H1 (cell line): ENCODE measurements at regions not wholly inside any gene's neighbourhood (a gene's known extent, or its start where the extent isn't known, plus 50 kb on each side); places are given as distances from the start of the nearest gene placed in this dataset.

Source experiments
- BACH1 ChIP-seq: IDR thresholded peaks from 2 replicates; pipeline ENCODE4 v1.6.1; 2012; ENCODE audit warnings: low read length, improper control_type of control experiment
- FOSL1 ChIP-seq: IDR thresholded peaks from 2 replicates; pipeline ENCODE4 v1.6.1; 2011; ENCODE audit warnings: mild to moderate bottlenecking, low read depth, low read length, moderate library complexity; ENCODE audit not compliant: insufficient read depth
- SUZ12 ChIP-seq: fragments of 200-600 bp; sonication (generic); IDR thresholded peaks from 2 replicates; pipeline ENCODE4 v1.6.1; 2012; ENCODE audit warnings: mild to moderate bottlenecking, inconsistent platforms, low read length, moderate library complexity, mixed read lengths
- TAF1 ChIP-seq: IDR thresholded peaks from 2 replicates; pipeline ENCODE4 v1.6.1; 2011; ENCODE audit warnings: mild to moderate bottlenecking, low read depth, low read length
- TBP ChIP-seq: IDR thresholded peaks from 2 replicates; pipeline ENCODE4 v1.6.1; 2011; ENCODE audit warnings: low read depth, low read length, improper control_type of control experiment

DNA sequence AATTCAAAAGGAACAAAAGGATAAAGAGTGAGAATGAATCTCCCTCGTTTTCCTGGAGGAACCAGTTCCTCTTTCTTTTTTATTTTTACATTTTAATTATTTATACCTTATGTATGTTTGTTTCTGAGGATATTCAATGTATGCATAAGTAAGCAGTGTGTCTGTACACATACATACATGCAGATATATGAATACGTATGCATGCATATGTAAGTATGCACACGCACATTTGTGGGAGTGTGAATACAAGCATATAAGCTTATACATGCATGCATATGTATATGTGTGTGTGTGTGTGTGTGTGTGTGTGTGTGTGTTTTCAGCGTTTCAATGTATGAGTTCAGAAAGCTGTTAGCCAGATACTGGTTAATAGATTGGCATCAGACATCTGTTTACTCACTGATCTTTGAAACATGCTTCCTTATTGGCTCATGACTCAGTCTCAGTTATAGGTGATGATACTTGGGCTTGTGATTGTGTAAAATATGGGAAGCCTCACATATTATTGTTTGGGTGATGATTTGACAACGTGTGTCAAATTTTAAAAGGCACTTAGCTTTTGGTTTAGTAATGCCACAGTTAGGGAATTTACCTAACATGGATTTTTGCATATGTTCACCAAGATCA, 279.7 kb upstream of the TRIB2 start (continued):
- no peak for TF ChIP-seq TAF1
- no peak for TF ChIP-seq SUZ12
- no peak for TF ChIP-seq FOSL1
- TF ChIP-seq TBP: no peak
- no peak for TF ChIP-seq BACH1
